Panc1 (cell line): ENCODE measurements at regions not wholly inside any gene's neighbourhood (a gene's known extent, or its start where the extent isn't known, plus 50 kb on each side); places are given as distances from the start of the nearest gene placed in this dataset.

Experiments
- POLR2AphosphoS5 ChIP-seq: IDR thresholded peaks from 2 replicates; pipeline ENCODE4 v1.6.1; 2012; ENCODE audit warnings: mild to moderate bottlenecking, low read depth, low read length, moderate library complexity
- SIN3A ChIP-seq: IDR thresholded peaks from 2 replicates; pipeline ENCODE4 v1.6.1; 2012; ENCODE audit warnings: low read depth, mild to moderate bottlenecking, low read length, moderate library complexity, borderline replicate concordance; ENCODE audit not compliant: insufficient read depth
- TCF7L2 ChIP-seq: IDR thresholded peaks from 2 replicates; pipeline ENCODE4 v1.6.1; 2011; ENCODE audit warnings: mild to moderate bottlenecking, low read depth, low read length, inconsistent platforms
- TF ChIP-seq, protein P1 (sequence below): fragments of 450-650 bp; IDR thresholded peaks from 2 replicates; pipeline ENCODE4 v1.5.1; 2017; ENCODE audit warnings: mild to moderate bottlenecking
- TF ChIP-seq, protein P2 (sequence below), 2 experiments: IDR thresholded peaks; 2 replicates each; pipeline ENCODE4 v1.6.1; 2011 to 2012; ENCODE audit warnings: low read depth in 2 of 2, control low read depth in 1 of 2, low read length in 1 of 2, mild to moderate bottlenecking in 1 of 2, moderate library complexity in 1 of 2; ENCODE audit not compliant: insufficient read depth in 1 of 2

DNA sequence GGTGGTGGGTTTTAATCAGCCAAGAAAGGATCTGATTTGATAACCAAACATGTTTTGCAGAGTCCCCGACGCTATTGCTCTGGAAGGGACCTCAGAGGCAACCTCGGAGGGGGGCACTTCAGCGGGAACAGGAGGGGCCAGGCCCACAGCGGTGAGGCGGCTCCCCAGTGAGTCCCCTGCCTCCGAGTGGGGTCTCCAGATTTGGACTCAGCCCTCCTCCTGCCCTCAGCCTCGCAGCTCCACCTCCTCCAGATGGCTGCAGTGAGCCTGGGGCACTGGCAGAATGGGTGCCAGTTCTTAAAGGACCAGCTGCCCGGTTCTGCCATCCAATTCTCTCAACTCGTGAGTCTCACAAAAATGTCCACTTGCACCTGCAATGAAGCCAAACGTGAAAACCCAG is 61.0 kb upstream of the NANOS1 start:
- TF ChIP-seq, protein P1, sequence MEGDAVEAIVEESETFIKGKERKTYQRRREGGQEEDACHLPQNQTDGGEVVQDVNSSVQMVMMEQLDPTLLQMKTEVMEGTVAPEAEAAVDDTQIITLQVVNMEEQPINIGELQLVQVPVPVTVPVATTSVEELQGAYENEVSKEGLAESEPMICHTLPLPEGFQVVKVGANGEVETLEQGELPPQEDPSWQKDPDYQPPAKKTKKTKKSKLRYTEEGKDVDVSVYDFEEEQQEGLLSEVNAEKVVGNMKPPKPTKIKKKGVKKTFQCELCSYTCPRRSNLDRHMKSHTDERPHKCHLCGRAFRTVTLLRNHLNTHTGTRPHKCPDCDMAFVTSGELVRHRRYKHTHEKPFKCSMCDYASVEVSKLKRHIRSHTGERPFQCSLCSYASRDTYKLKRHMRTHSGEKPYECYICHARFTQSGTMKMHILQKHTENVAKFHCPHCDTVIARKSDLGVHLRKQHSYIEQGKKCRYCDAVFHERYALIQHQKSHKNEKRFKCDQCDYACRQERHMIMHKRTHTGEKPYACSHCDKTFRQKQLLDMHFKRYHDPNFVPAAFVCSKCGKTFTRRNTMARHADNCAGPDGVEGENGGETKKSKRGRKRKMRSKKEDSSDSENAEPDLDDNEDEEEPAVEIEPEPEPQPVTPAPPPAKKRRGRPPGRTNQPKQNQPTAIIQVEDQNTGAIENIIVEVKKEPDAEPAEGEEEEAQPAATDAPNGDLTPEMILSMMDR: no peak
- TF ChIP-seq, protein P2, sequence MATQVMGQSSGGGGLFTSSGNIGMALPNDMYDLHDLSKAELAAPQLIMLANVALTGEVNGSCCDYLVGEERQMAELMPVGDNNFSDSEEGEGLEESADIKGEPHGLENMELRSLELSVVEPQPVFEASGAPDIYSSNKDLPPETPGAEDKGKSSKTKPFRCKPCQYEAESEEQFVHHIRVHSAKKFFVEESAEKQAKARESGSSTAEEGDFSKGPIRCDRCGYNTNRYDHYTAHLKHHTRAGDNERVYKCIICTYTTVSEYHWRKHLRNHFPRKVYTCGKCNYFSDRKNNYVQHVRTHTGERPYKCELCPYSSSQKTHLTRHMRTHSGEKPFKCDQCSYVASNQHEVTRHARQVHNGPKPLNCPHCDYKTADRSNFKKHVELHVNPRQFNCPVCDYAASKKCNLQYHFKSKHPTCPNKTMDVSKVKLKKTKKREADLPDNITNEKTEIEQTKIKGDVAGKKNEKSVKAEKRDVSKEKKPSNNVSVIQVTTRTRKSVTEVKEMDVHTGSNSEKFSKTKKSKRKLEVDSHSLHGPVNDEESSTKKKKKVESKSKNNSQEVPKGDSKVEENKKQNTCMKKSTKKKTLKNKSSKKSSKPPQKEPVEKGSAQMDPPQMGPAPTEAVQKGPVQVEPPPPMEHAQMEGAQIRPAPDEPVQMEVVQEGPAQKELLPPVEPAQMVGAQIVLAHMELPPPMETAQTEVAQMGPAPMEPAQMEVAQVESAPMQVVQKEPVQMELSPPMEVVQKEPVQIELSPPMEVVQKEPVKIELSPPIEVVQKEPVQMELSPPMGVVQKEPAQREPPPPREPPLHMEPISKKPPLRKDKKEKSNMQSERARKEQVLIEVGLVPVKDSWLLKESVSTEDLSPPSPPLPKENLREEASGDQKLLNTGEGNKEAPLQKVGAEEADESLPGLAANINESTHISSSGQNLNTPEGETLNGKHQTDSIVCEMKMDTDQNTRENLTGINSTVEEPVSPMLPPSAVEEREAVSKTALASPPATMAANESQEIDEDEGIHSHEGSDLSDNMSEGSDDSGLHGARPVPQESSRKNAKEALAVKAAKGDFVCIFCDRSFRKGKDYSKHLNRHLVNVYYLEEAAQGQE (IDR thresholded peaks at IDR 0.05; ENCODE audit: insufficient read depth in 1 of 2, low read depth in 2 of 2, low read length in 1 of 2): no peak
- TF ChIP-seq POLR2AphosphoS5 (no peak), SIN3A (no peak), TCF7L2 (no peak)
